ENCODE measurements at regions not wholly inside any gene's neighbourhood (a gene's known extent, or its start where the extent isn't known, plus 50 kb on each side); places are given as distances from the start of the nearest gene placed in this dataset.

- ATAC-seq (replicated peaks), result no peak
- Mint-ChIP-seq H3K27me3 (peaks cover 17% of the 10 kb centered on the region), H3K9me3 (peaks cover 3% of the 10 kb centered on the region), H3K36me3 (ENCODE audit: low read depth) (no peaks in the 10 kb centered on the region), H3K4me1 (no peaks in the 10 kb centered on the region), H3K4me3 (no peak overlapping the region), H3K27ac (no peak overlapping the region)
These were observed 55.5 kb downstream of the INHBB start for GRCh38 chr2:120401275-120402066.

- no peaks in the 10 kb centered on the region for H3K36me3 Mint-ChIP-seq (ENCODE audit: low read depth)
- no peak overlapping the region for H3K27ac Mint-ChIP-seq
- H3K4me1 Mint-ChIP-seq, result no peaks in the 10 kb centered on the region
- H3K4me3 Mint-ChIP-seq, result no peak overlapping the region
- peaks cover 3% of the 10 kb centered on the region for H3K9me3 Mint-ChIP-seq
- ATAC-seq (replicated peaks), result no peak
- H3K27me3 Mint-ChIP-seq, result peaks cover 20% of the 10 kb centered on the region
These were observed 56.1 kb downstream of the INHBB start for GRCh38 chr2:120402067-120402433.

GRCh38 chr2:120402508-120402907, 56.6 kb downstream of the INHBB start:
- Mint-ChIP-seq H3K36me3 (ENCODE audit: low read depth) (no peaks in the 10 kb centered on the region), H3K27ac (no peak overlapping the region), H3K4me1 (no peaks in the 10 kb centered on the region), H3K4me3 (no peak overlapping the region), H3K9me3 (peaks cover 3% of the 10 kb centered on the region), H3K27me3 (peaks cover 20% of the 10 kb centered on the region)
- no peak for ATAC-seq (replicated peaks)

- H3K4me1 Mint-ChIP-seq, result no peaks in the 10 kb centered on the region
- ATAC-seq (replicated peaks), result no peak
- H3K36me3 Mint-ChIP-seq (ENCODE audit: low read depth), result no peaks in the 10 kb centered on the region
- H3K27ac Mint-ChIP-seq, result no peak overlapping the region
- H3K27me3 Mint-ChIP-seq, result peaks cover 20% of the 10 kb centered on the region
- no peak overlapping the region for H3K4me3 Mint-ChIP-seq
- peaks cover 3% of the 10 kb centered on the region for H3K9me3 Mint-ChIP-seq
These were observed 57.3 kb downstream of the INHBB start for GRCh38 chr2:120403261-120403660.

- Mint-ChIP-seq H3K4me1 (no peaks in the 10 kb centered on the region), H3K9me3 (peaks cover 3% of the 10 kb centered on the region), H3K27me3 (peaks cover 20% of the 10 kb centered on the region), H3K27ac (no peak overlapping the region), H3K4me3 (no peak overlapping the region), H3K36me3 (ENCODE audit: low read depth) (no peaks in the 10 kb centered on the region)
- no peak for ATAC-seq (replicated peaks)
These were observed 57.7 kb downstream of the INHBB start for GRCh38 chr2:120403676-120404075.

GRCh38 chr2:120404274-120404673, 58.3 kb downstream of the INHBB start:
- Mint-ChIP-seq H3K4me3 (no peak overlapping the region), H3K27ac (no peak overlapping the region)
- ATAC-seq (replicated peaks), result no peak

GRCh38 chr2:120404941-120405758, 59.2 kb downstream of the INHBB start:
- H3K27me3 Mint-ChIP-seq, result peaks cover 20% of the 10 kb centered on the region
- peaks cover 3% of the 10 kb centered on the region for H3K9me3 Mint-ChIP-seq
- no peaks in the 10 kb centered on the region for H3K36me3 Mint-ChIP-seq (ENCODE audit: low read depth)
- no peak for ATAC-seq (replicated peaks)
- no peaks in the 10 kb centered on the region for H3K4me1 Mint-ChIP-seq
- no peak overlapping the region for H3K27ac Mint-ChIP-seq
- no peak overlapping the region for H3K4me3 Mint-ChIP-seq

More at GRCh38 chr2:120404274-120404673, 58.3 kb downstream of the INHBB start:
- Mint-ChIP-seq H3K27me3 (peaks cover 20% of the 10 kb centered on the region), H3K36me3 (ENCODE audit: low read depth) (no peaks in the 10 kb centered on the region), H3K9me3 (peaks cover 3% of the 10 kb centered on the region), H3K4me1 (no peaks in the 10 kb centered on the region)

GRCh38 chr2:120405759-120406099, 59.8 kb downstream of the INHBB start:
- Mint-ChIP-seq H3K27ac (no peak overlapping the region), H3K9me3 (peaks cover 3% of the 10 kb centered on the region), H3K4me3 (no peak overlapping the region), H3K36me3 (ENCODE audit: low read depth) (no peaks in the 10 kb centered on the region), H3K4me1 (no peaks in the 10 kb centered on the region), H3K27me3 (peaks cover 19% of the 10 kb centered on the region)
- ATAC-seq (replicated peaks), result no peak

- Mint-ChIP-seq H3K36me3 (ENCODE audit: low read depth) (no peaks in the 10 kb centered on the region), H3K27me3 (peaks cover 16% of the 10 kb centered on the region), H3K4me3 (no peak overlapping the region), H3K4me1 (no peaks in the 10 kb centered on the region), H3K9me3 (peaks cover 3% of the 10 kb centered on the region), H3K27ac (no peak overlapping the region)
- no peak for ATAC-seq (replicated peaks)
These were observed 60.6 kb downstream of the INHBB start for GRCh38 chr2:120406566-120406965.

GRCh38 chr2:120410487-120410886, 64.6 kb downstream of the INHBB start:
- ATAC-seq (replicated peaks), result no peak
- Mint-ChIP-seq H3K4me1 (no peaks in the 10 kb centered on the region), H3K36me3 (ENCODE audit: low read depth) (no peaks in the 10 kb centered on the region), H3K9me3 (peaks cover 7% of the 10 kb centered on the region), H3K4me3 (no peak overlapping the region), H3K27me3 (peaks cover 29% of the 10 kb centered on the region), H3K27ac (no peak overlapping the region)

GRCh38 chr2:120415060-120415459, 69.1 kb downstream of the INHBB start:
- H3K4me1 Mint-ChIP-seq, result no peaks in the 10 kb centered on the region
- H3K9me3 Mint-ChIP-seq, result peaks cover 4% of the 10 kb centered on the region
- H3K27me3 Mint-ChIP-seq, result peaks cover 39% of the 10 kb centered on the region
- H3K36me3 Mint-ChIP-seq (ENCODE audit: low read depth), result no peaks in the 10 kb centered on the region
- H3K4me3 Mint-ChIP-seq, result no peak overlapping the region
- no peak for ATAC-seq (replicated peaks)
- no peak overlapping the region for H3K27ac Mint-ChIP-seq

- Mint-ChIP-seq H3K27me3 (peaks cover 44% of the 10 kb centered on the region), H3K4me1 (no peaks in the 10 kb centered on the region), H3K27ac (no peak overlapping the region), H3K4me3 (no peak overlapping the region), H3K9me3 (peaks cover 4% of the 10 kb centered on the region), H3K36me3 (ENCODE audit: low read depth) (no peaks in the 10 kb centered on the region)
- no peak for ATAC-seq (replicated peaks)
These were observed 70.0 kb downstream of the INHBB start for GRCh38 chr2:120415728-120416509.

- ATAC-seq (replicated peaks), result no peak
- peaks cover 42% of the 10 kb centered on the region for H3K27me3 Mint-ChIP-seq
- no peak overlapping the region for H3K27ac Mint-ChIP-seq
- no peaks in the 10 kb centered on the region for H3K36me3 Mint-ChIP-seq (ENCODE audit: low read depth)
- no peaks in the 10 kb centered on the region for H3K9me3 Mint-ChIP-seq
- H3K4me3 Mint-ChIP-seq, result no peak overlapping the region
- no peaks in the 10 kb centered on the region for H3K4me1 Mint-ChIP-seq
These were observed 72.3 kb downstream of the INHBB start for GRCh38 chr2:120418174-120418787.

- H3K27ac Mint-ChIP-seq, result no peak overlapping the region
- H3K27me3 Mint-ChIP-seq, result peaks cover 44% of the 10 kb centered on the region
- ATAC-seq (replicated peaks), result no peak
- no peaks in the 10 kb centered on the region for H3K36me3 Mint-ChIP-seq (ENCODE audit: low read depth)
- H3K9me3 Mint-ChIP-seq, result no peaks in the 10 kb centered on the region
- no peak overlapping the region for H3K4me3 Mint-ChIP-seq
- H3K4me1 Mint-ChIP-seq, result no peaks in the 10 kb centered on the region
These were observed 73.1 kb downstream of the INHBB start for GRCh38 chr2:120419073-120419472.

Data from activated T-helper 17 cell treated with anti-CD3 and anti-CD28 coated beads, Interleukin-2, amount 50 U/mL, for 72 hours (primary cell).